A549 (cell line): ENCODE measurements at regions not wholly inside any gene's neighbourhood (a gene's known extent, or its start where the extent isn't known, plus 50 kb on each side); places are given as distances from the start of the nearest gene placed in this dataset.

Experiments
- CEBPB ChIP-seq, 2 experiments: fragments of >200 bp in 1 of 2; sonication (Bioruptor Twin) in 1 of 2; formaldehyde crosslinking in 1 of 2; IDR thresholded peaks; 2 replicates each; pipeline ENCODE4 v1.6.1; 2012 to 2016
- ESRRA ChIP-seq: fragments of 150-350 bp; IDR thresholded peaks from 2 replicates; pipeline ENCODE4 v1.6.1; 2014; ENCODE audit warnings: mild to moderate bottlenecking, low read length, borderline replicate concordance
- HDAC2 ChIP-seq: fragments of 200-600 bp; sonication (generic); IDR thresholded peaks from 2 replicates; pipeline ENCODE4 v1.6.1; 2016
- JUNB ChIP-seq: fragments of >200 bp; sonication (Bioruptor Twin); formaldehyde crosslinking; IDR thresholded peaks from 2 replicates; pipeline ENCODE4 v1.6.1; 2016
- POLR2A ChIP-seq: IDR thresholded peaks from 2 replicates; pipeline ENCODE4 v1.6.1; 2012; ENCODE audit warnings: mild to moderate bottlenecking, low read length
- POLR2AphosphoS2 ChIP-seq: conservative IDR thresholded peaks from 2 replicates; pipeline ENCODE4 v1.6.1; 2012; ENCODE audit warnings: low read length, improper control_type of control experiment, inconsistent platforms
- RCOR1 ChIP-seq: fragments of 150-350 bp; IDR thresholded peaks from 2 replicates; pipeline ENCODE4 v1.6.1; 2014; ENCODE audit warnings: antibody characterized with exemption, low read length, low read depth
- SREBF2 ChIP-seq: fragments of 450-650 bp; IDR thresholded peaks from 2 replicates; pipeline ENCODE4 v1.6.1; 2014; ENCODE audit warnings: mild to moderate bottlenecking, moderate library complexity
- TF ChIP-seq, protein P1 (sequence below): IDR thresholded peaks from 2 replicates; pipeline ENCODE4 v1.6.1; 2012
- TF ChIP-seq, protein P2 (sequence below): fragments of >200 bp; sonication (Bioruptor Twin); formaldehyde crosslinking; IDR thresholded peaks from 3 replicates; pipeline ENCODE4 v1.5.1; 2016
- TF ChIP-seq, protein P3 (sequence below): fragments of 200-600 bp; sonication (generic); IDR thresholded peaks from 2 replicates; pipeline ENCODE4 v1.6.1; 2016; ENCODE audit warnings: antibody characterized with exemption, mild to moderate bottlenecking, moderate library complexity

DNA sequence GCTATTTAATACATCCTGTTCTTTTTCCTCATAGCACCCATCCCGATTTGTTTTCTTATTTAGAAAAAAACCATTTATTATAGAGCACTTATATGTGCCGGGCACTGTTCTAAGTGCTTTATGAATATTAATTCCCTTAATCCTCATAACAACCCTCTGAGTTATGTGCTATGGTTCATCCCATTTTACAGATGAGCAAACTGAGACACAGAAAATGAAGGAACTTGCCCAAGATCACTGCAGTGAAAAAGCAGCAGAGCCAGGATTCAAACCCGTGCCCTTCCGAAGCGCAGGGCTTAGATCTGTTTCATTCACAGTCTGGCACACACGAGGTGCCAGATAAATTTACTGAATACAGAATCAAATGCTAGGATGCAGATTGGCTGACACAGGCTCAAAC, 85.1 kb upstream of the ZC3H12A start:
- TF ChIP-seq HDAC2 (no peak), CEBPB (IDR thresholded peaks at IDR 0.05) (no peak), SREBF2 (no peak), POLR2A (no peak), JUNB (no peak), POLR2AphosphoS2 (no peak), RCOR1 (no peak), ESRRA (no peak)
- TF ChIP-seq, protein P1, sequence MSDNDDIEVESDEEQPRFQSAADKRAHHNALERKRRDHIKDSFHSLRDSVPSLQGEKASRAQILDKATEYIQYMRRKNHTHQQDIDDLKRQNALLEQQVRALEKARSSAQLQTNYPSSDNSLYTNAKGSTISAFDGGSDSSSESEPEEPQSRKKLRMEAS = no peak
- TF ChIP-seq, protein P2, sequence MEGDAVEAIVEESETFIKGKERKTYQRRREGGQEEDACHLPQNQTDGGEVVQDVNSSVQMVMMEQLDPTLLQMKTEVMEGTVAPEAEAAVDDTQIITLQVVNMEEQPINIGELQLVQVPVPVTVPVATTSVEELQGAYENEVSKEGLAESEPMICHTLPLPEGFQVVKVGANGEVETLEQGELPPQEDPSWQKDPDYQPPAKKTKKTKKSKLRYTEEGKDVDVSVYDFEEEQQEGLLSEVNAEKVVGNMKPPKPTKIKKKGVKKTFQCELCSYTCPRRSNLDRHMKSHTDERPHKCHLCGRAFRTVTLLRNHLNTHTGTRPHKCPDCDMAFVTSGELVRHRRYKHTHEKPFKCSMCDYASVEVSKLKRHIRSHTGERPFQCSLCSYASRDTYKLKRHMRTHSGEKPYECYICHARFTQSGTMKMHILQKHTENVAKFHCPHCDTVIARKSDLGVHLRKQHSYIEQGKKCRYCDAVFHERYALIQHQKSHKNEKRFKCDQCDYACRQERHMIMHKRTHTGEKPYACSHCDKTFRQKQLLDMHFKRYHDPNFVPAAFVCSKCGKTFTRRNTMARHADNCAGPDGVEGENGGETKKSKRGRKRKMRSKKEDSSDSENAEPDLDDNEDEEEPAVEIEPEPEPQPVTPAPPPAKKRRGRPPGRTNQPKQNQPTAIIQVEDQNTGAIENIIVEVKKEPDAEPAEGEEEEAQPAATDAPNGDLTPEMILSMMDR = no peak
- TF ChIP-seq, protein P3, sequence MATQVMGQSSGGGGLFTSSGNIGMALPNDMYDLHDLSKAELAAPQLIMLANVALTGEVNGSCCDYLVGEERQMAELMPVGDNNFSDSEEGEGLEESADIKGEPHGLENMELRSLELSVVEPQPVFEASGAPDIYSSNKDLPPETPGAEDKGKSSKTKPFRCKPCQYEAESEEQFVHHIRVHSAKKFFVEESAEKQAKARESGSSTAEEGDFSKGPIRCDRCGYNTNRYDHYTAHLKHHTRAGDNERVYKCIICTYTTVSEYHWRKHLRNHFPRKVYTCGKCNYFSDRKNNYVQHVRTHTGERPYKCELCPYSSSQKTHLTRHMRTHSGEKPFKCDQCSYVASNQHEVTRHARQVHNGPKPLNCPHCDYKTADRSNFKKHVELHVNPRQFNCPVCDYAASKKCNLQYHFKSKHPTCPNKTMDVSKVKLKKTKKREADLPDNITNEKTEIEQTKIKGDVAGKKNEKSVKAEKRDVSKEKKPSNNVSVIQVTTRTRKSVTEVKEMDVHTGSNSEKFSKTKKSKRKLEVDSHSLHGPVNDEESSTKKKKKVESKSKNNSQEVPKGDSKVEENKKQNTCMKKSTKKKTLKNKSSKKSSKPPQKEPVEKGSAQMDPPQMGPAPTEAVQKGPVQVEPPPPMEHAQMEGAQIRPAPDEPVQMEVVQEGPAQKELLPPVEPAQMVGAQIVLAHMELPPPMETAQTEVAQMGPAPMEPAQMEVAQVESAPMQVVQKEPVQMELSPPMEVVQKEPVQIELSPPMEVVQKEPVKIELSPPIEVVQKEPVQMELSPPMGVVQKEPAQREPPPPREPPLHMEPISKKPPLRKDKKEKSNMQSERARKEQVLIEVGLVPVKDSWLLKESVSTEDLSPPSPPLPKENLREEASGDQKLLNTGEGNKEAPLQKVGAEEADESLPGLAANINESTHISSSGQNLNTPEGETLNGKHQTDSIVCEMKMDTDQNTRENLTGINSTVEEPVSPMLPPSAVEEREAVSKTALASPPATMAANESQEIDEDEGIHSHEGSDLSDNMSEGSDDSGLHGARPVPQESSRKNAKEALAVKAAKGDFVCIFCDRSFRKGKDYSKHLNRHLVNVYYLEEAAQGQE = no peak
